LNCaP clone FGC (cell line): ENCODE measurements at regions not wholly inside any gene's neighbourhood (a gene's known extent, or its start where the extent isn't known, plus 50 kb on each side); places are given as distances from the start of the nearest gene placed in this dataset.

ENCODE experiments used
- DNase-seq: peaks from one replicate; pipeline ENCODE4 v3.0.0-alpha.2; 2011; ENCODE audit warnings: low read depth
- H3K4me3 ChIP-seq: 2 replicates; pipeline ENCODE4 v1.5.1; 2011; ENCODE audit warnings: mild to moderate bottlenecking, low read depth, low read length, control low read depth
- TF ChIP-seq, protein P1 (sequence below): IDR thresholded peaks from 2 replicates; pipeline ENCODE4 v1.5.1; 2012; ENCODE audit warnings: mild to moderate bottlenecking; ENCODE audit not compliant: control insufficient read depth, insufficient read depth; ENCODE audit errors: extremely low read depth

DNA sequence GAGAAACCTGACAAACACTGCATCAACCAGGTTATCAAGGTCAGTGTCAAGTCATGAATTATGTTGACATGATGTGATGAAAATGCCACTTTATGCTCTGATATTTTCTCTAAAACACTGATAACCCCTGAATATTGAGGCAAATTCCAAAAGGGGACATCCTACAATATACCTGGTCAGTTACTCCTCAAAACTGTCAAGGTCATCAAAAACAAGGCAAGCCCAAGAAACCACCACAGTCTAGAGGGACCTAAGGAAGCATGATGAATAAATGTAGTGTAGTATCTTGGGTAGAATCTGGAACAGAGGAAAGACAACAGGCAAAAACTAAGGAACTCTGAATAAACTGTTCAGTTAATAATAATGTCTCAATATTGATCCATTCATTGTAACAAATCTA lies 275.3 kb upstream of the THRB start:
- TF ChIP-seq, protein P1, sequence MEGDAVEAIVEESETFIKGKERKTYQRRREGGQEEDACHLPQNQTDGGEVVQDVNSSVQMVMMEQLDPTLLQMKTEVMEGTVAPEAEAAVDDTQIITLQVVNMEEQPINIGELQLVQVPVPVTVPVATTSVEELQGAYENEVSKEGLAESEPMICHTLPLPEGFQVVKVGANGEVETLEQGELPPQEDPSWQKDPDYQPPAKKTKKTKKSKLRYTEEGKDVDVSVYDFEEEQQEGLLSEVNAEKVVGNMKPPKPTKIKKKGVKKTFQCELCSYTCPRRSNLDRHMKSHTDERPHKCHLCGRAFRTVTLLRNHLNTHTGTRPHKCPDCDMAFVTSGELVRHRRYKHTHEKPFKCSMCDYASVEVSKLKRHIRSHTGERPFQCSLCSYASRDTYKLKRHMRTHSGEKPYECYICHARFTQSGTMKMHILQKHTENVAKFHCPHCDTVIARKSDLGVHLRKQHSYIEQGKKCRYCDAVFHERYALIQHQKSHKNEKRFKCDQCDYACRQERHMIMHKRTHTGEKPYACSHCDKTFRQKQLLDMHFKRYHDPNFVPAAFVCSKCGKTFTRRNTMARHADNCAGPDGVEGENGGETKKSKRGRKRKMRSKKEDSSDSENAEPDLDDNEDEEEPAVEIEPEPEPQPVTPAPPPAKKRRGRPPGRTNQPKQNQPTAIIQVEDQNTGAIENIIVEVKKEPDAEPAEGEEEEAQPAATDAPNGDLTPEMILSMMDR, result no peak
- H3K4me3 ChIP-seq, result no peak overlapping the region
- no peak for DNase-seq

DNA sequence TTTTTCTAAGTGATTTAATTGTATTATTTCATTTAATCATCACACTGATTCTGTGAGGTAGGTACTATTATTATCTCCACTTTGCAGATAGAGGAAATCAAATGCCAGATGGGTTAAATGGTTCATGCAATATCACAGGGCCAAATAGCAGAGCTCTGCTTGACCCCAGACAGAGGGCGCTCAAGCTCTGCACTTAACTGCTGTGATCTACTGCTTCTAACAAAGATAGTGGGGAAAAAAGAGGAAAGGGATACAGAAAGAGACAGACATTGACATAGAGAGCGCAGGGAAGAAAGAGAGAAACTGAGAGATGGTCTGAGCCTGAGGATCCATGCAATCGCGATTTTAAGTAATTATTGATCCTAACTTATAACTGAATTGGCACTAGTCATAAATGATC lies 279.1 kb upstream of the THRB start:
- H3K4me3 ChIP-seq, result no peak overlapping the region
- DNase-seq, result peak; percentile 58
- TF ChIP-seq, protein P1, result peak; percentile 94

DNA sequence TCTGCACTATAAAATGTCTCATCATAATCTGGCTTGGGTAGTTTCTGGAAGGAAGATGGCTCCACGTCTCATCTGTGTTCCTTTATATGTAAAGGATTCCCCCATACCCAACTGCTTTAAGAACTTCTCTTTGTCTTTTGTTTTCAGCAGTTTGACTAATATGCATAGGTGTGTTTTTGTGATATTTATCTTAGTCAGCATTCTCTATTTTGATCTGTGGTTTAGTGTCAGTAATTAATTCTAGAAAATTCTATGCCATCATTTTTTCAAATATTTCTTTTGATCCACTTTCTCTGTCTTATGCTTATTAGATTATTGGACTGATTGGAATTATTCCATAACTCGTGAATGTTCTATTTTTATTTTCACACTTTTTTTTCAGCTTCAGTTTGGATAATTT lies 286.3 kb upstream of the THRB start:
- DNase-seq, result no peak
- TF ChIP-seq, protein P1, result no peak
- H3K4me3 ChIP-seq, result no peak overlapping the region

DNA sequence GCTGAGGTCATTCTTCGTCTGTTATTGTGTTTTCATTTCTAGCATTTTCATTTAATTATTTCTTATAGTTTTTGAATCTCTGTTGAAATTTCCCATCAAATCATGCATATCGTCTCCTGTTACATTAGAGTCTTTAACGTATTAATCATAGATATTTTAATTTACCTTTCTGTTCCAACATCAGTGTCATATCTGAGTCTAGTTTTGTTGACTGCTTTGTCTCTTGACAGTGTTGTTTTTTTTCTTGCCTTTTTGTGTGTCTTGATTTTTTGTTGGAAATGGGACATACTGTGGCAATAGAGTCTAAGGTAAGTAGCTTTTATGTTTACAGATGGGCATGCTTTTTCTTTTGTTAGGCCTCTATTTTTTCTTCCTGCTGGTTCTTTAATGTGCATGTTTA lies 286.8 kb upstream of the THRB start:
- no peak for DNase-seq
- TF ChIP-seq, protein P1, result no peak
- no peak overlapping the region for H3K4me3 ChIP-seq

DNA sequence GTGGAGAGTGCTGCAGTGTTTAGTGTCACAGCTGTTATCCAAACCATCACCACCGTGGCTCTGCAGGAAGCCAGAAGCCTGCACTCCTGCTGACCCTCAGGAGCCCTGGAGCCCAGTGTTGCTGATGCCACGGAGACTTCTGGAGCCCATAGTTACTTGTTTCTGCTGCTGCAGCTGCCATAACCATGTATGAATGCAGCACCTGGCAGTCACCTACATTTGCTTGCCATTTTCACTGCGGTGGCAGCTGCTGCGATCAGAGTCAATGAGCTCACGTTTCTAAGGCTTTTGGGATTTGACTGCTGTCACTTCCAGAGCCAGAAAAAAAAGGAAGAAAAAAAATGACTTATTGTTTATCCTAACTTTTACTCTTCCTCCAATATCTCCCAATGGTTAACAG lies 299.2 kb upstream of the THRB start:
- no peak overlapping the region for H3K4me3 ChIP-seq
- TF ChIP-seq, protein P1, result no peak
- no peak for DNase-seq

DNA sequence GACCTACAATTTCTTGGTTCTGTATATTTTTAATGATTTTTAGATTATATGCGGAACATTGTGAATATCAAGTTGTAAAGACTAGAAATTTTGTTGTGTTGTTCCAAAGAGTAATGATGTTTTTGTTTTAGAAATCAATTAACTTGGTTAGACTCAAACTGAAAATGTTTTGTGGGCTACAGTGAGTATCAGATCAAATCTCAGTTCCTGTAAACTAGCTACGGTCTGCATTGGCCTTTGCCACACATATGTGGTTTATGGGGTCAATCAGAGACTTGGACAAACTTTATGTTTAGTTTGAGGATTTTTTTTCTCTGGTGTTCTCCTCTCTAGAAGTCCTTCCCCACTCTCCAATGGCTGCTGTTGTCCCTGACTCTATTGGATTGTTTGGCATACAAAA lies 308.0 kb upstream of the THRB start:
- DNase-seq, result no peak
- TF ChIP-seq, protein P1, result no peak
- no peak overlapping the region for H3K4me3 ChIP-seq

DNA sequence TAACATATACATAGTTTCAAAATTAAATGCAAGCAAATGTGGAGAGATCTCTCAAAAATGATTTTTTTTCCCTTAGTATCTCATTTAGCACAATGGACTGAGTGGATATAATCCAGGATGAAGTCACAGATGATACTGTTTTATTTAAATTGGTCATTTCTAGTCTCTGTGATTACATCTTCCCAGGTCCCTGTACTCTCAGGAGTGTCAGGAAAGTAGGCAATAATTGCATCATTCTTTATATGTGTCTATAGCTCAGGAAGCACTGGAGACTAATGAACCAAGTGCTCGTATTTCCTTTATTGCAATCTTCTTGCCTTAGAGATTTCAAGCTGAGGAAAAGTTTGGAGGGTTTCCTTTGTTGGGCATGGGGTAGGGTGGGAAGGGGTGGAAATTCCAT lies 309.4 kb upstream of the THRB start:
- DNase-seq, result no peak
- TF ChIP-seq, protein P1, result no peak
- H3K4me3 ChIP-seq, result no peak overlapping the region
